Activated CD8-positive, alpha-beta T cell treated with anti-CD3 and anti-CD28 coated beads, Interleukin-2, amount 10 ng/mL, durations not matched to agents 7 days and 5 days (primary cell): ENCODE measurements at regions not wholly inside any gene's neighbourhood (a gene's known extent, or its start where the extent isn't known, plus 50 kb on each side); places are given as distances from the start of the nearest gene placed in this dataset.

Experiments used
- ATAC-seq: fragments of 150-1000 bp; cut with Tn5 transposase; one replicate; pipeline ENCODE4 v1.10.0; 2021; ENCODE audit warnings: moderate library complexity
- CTCF ChIA-PET: fragments of 350-600 bp; sonication (Branson Sonifier 250); formaldehyde crosslinking; loops from one replicate; lab custom pipeline; 2021; ENCODE audit warnings: antibody characterized with exemption; lab: Charles Lee
- POLR2A ChIA-PET: fragments of 350-600 bp; sonication (Branson Sonifier 250); formaldehyde crosslinking; loops from one replicate; lab custom pipeline; 2021; ENCODE audit warnings: antibody characterized with exemption; lab: Charles Lee
- DNase-seq: peaks from one replicate; pipeline ENCODE4 v3.0.0-alpha.2; 2020
- H3K27ac Mint-ChIP-seq: one replicate; pipeline ENCODE4 v1.8.0; 2021; ENCODE audit warnings: mild to moderate bottlenecking, mixed read lengths
- H3K27me3 Mint-ChIP-seq: one replicate; pipeline ENCODE4 v1.8.0; 2021; ENCODE audit warnings: low read depth, mixed read lengths
- H3K36me3 Mint-ChIP-seq: one replicate; pipeline ENCODE4 v1.8.0; 2021; ENCODE audit warnings: low read depth, mixed read lengths
- H3K4me1 Mint-ChIP-seq: one replicate; pipeline ENCODE4 v1.8.0; 2021; ENCODE audit warnings: low read depth, mixed read lengths
- H3K4me3 Mint-ChIP-seq: one replicate; pipeline ENCODE4 v1.8.0; 2021; ENCODE audit warnings: mild to moderate bottlenecking, mixed read lengths
- H3K9me3 Mint-ChIP-seq: one replicate; pipeline ENCODE4 v1.8.0; 2022; ENCODE audit warnings: mixed read lengths; ENCODE audit not compliant: insufficient read depth

DNA sequence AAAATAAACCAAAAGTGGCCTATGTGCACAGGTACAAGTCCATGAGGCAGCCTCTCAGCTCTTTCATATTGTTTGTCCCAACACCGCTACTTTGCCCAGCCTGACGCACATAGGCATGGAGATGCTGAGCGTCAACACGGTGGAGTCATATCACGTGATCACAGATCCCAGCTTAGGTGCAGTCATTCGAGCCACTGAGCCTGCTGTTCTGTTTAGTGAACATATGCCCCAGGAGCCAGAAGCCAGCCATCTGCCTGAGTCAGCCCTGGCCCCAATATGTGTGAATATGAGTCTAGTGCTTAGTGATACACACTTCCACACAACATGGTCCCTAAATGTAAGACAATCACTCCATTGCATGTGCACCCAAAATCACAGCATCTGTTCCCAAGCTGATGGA lies 88.2 kb upstream of the LCLAT1 start:
- Mint-ChIP-seq H3K36me3 (no peaks in the 10 kb centered on the region), H3K4me3 (no peak overlapping the region), H3K4me1 (peaks cover 30% of the 10 kb centered on the region), H3K9me3 (no peaks in the 10 kb centered on the region), H3K27ac (no peak overlapping the region), H3K27me3 (no peaks in the 10 kb centered on the region)
- DNase-seq (no peak), ATAC-seq (no peak)
- ChIA-PET POLR2A (no interaction called here), CTCF (interaction anchor here (1.6 kb wide), 1 partner anchor 353 kb away, joined by 7 read pairs; no protein-coding TSS in a partner anchor)

DNA sequence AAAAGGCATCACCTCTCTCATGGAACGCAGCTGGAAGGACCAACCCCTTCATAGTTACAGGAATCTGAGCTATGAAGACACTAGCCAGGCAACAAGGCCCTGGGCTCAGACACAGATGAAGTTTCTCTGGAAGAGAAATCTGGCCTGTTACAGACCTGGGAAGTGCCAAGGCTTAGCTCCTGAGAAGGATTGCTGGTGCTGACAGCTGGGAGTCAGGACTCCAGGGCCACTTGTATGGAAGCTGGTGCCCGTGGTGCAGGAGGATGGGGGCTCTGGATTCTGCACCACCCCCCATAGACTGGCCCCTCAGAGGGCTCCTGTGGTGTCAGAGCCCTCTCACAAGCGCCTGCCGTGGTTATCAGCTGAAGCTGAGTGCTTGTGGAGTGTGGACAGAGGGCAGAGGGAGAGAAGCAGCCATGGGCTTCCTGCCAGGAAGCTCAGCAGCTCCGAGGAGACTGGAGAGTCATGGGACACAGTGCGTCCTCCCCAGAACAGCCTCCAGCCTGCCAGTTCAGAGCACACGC lies 87.3 kb upstream of the LCLAT1 start:
- DNase-seq, result no peak
- no peaks in the 10 kb centered on the region for H3K27me3 Mint-ChIP-seq
- CTCF ChIA-PET, result interaction anchor here (0.5 to 1.6 kb wide), 2 partner anchors 106 to 352 kb away, joined by 3 to 7 read pairs; no protein-coding TSS in a partner anchor

DNA sequence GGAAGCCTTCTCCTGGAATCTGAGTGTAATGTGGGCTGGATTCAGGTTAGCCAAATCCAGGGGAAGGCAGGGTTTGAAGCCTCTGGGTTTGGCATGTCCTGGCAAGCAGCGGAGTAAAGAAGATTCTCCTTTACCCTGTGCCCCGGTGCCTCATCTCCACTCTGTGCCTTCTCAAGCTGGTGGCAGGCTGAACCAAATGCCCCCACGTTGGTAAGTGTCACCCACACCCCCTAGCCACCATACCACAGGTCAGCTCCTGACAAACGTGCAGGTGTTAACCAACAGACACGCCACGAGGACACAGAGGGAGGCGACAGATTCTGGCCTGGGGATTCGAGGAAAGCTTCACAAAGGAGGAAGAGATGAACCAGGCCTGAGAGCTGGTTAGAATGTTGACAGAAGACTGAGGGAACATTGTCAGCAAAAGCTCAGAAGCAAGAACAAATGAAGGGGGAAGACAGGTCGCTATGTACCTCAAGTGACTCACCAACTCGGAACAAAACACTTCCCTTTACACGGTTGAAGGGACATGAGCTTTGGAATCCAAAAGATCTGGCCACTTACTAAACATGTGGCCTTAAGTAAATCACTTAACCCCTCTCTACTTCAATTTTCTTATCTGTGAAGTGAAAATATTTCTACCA lies 85.2 kb upstream of the LCLAT1 start:
- Mint-ChIP-seq H3K4me3 (peak overlapping the region; percentile 17), H3K27me3 (no peaks in the 10 kb centered on the region), H3K36me3 (no peaks in the 10 kb centered on the region), H3K9me3 (no peaks in the 10 kb centered on the region), H3K4me1 (peaks cover 50% of the 10 kb centered on the region), H3K27ac (peak overlapping the region; percentile 80)
- ATAC-seq (no peak), DNase-seq (no peak)
- CTCF ChIA-PET, result interaction anchor here (0.8 to 2.4 kb wide), 12 partner anchors 10 to 197 kb away, joined by 3 to 11 read pairs (median 6); partner anchors contain the start of gene LCLAT1
- POLR2A ChIA-PET, result interaction anchor here (1.0 to 1.1 kb wide), 2 partner anchors 61 to 96 kb away, joined by 3 to 4 read pairs; no protein-coding TSS in a partner anchor

More for the DNA sequence above, 87.3 kb upstream of the LCLAT1 start:
- Mint-ChIP-seq H3K9me3 (no peaks in the 10 kb centered on the region), H3K27ac (no peak overlapping the region), H3K36me3 (no peaks in the 10 kb centered on the region), H3K4me1 (peaks cover 30% of the 10 kb centered on the region), H3K4me3 (no peak overlapping the region)
- no peak for ATAC-seq
- POLR2A ChIA-PET, result no interaction called here

DNA sequence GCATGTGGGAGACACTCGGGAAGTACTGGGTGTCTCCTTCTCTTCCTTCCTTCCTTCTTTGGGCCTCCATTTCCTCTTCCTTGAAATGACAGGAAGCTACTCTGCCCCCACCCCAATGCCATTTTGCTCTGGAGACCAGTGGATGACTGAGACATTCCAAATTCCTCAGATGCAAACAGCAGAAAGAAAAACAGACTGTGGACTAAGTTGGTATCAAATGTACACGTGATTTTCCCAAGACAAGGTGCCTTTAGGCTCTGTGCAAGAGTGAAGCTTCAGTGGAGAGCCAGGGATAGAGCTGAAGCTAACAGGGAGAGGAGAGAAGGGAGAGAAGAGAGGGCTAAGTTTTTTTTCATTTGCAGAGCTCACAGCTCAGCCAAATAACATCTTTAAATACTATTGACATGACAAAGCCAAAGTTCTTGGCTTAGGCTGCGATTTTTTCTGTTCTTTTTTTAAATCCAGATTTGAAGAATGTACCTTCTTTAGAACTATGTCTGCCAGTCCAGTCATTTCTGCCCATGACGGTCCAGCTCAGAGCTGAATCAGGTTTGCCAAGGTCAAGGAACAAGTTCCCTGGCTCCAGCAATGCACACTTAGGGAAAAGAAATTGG lies 84.5 kb upstream of the LCLAT1 start:
- Mint-ChIP-seq H3K4me3 (no peak overlapping the region), H3K9me3 (no peaks in the 10 kb centered on the region), H3K27ac (peak overlapping the region; percentile 80), H3K4me1 (peaks cover 55% of the 10 kb centered on the region), H3K27me3 (no peaks in the 10 kb centered on the region), H3K36me3 (no peaks in the 10 kb centered on the region)
- DNase-seq (no peak), ATAC-seq (no peak)
- CTCF ChIA-PET, result interaction anchor here (0.8 to 2.4 kb wide), 9 partner anchors 19 to 154 kb away, joined by 3 to 11 read pairs (median 7); partner anchors contain the start of gene LCLAT1
- POLR2A ChIA-PET, result interaction anchor here (1.0 to 1.1 kb wide), 2 partner anchors 60 to 96 kb away, joined by 3 to 4 read pairs; no protein-coding TSS in a partner anchor

DNA sequence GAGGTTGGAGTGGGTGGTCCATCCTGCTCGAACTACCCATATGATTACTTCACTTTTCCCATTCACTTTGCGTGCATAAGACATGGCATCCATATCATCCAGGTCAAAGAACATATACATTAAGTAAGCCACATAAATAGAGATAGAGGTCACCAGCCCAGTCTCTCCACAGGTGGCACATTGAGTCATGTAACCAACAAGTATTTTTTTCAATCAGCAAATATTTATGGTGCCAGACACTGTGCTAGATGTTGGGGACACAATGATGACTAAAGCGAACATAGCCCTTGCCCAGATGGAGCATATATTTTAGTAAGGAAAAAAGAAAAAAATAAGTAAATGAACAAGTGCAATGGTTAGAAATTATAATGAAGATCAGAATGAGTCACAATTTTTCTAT lies 83.6 kb upstream of the LCLAT1 start:
- DNase-seq (no peak), ATAC-seq (no peak)
- Mint-ChIP-seq H3K9me3 (no peaks in the 10 kb centered on the region), H3K4me1 (peaks cover 56% of the 10 kb centered on the region), H3K4me3 (no peak overlapping the region), H3K27me3 (no peaks in the 10 kb centered on the region), H3K27ac (no peak overlapping the region), H3K36me3 (no peaks in the 10 kb centered on the region)
- ChIA-PET POLR2A (no interaction called here), CTCF (interaction anchor here (1.0 kb wide), 1 partner anchor 18 kb away, joined by 3 read pairs; no protein-coding TSS in a partner anchor)

DNA sequence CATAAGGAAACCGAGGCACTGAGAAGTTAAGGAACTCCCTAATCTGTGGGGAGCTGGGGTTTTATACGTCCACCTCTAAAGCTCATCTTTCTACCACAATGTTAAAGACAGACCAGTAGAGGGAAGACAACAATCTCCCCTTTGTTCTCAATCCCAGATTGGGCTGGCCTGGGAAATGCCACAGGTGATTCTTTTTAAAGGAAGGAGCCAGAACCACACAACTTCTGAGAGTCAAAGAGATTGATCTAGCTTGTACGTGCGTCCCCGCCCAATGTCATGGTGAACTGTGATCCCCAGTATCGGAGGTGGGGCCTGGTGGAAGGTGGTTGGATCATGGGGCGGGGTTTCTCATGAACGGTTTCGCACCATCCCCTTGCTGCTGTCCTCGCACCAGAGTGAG lies 81.8 kb upstream of the LCLAT1 start:
- Mint-ChIP-seq H3K4me3 (no peak overlapping the region), H3K9me3 (no peaks in the 10 kb centered on the region), H3K27ac (no peak overlapping the region), H3K27me3 (no peaks in the 10 kb centered on the region), H3K4me1 (peaks cover 49% of the 10 kb centered on the region), H3K36me3 (no peaks in the 10 kb centered on the region)
- CTCF ChIA-PET, result interaction anchor here (3.4 kb wide), 1 partner anchor 126 kb away, joined by 13 read pairs; no protein-coding TSS in a partner anchor
- POLR2A ChIA-PET, result no interaction called here
- DNase-seq (no peak), ATAC-seq (no peak)

DNA sequence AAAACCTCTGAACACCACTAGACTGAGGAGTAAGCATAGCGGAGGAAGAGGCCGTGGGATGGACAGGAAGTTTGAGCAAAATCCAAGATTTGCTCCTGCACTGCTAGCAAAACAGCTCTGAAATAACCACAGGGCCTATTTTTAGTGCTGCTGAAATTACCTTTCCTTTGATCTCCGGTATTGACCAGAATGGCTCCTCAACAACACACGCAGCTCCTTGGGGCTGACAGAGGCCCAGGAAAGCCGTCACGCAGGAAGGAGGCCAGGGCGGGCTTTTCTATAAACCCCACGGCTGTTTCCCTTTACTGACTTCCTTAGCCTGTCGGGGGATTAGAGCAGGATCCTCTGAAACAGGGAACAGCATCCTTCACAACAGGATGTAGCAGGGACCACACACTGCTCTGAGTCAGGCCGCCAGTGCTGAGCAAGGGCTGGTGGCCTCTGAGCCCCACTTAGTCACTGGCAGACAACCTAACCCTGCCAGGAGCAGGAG lies 80.8 kb upstream of the LCLAT1 start:
- DNase-seq, result peak; percentile 49
- ATAC-seq, result peak; percentile 78
- Mint-ChIP-seq H3K27ac (peak overlapping the region; percentile 63), H3K27me3 (no peaks in the 10 kb centered on the region), H3K4me1 (peaks cover 42% of the 10 kb centered on the region), H3K4me3 (no peak overlapping the region), H3K9me3 (no peaks in the 10 kb centered on the region), H3K36me3 (no peaks in the 10 kb centered on the region)
- ChIA-PET CTCF (interaction anchor here (0.9 to 3.4 kb wide), 3 partner anchors 32 to 157 kb away, joined by 3 to 13 read pairs (median 4); no protein-coding TSS in a partner anchor), POLR2A (no interaction called here)

DNA sequence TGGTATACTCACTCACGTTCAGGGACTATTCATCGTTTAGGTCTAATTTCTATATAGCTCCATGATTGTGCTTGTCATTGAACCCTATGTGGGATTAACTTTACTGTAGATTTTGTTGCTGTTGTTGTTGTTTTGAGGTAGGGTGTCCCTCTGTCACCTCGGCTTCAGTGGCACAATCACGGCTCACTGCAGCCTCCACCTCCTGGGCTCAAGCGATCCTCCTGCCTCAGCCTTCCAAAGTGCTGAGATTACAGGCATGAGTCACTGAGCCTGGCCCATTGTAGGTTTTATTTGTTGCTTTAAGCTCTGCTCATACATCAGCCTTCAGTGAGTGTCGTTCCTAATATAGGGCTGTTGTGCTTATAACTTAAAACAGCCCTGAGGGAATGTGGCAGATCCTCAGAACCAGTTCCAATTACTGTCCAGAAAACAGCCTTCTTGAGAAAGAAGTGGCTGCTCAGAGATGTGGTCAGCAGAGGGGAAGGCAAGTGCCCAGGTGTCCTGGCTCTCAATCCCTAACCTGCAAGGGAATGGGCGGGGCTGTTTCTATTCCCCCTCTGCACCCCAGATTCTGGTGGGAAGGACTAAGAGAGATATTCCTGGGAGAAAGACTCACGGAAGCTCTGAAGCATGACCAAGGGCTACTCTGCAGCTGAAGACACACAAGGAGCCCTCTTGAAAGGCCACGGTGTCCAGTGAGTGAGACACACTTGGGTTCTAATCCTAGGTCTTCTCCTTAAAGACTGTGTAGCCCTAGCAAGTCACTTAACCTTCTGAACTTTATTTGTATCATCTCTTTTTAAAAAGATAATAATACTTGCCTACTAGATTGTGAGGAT lies 79.6 kb upstream of the LCLAT1 start:
- Mint-ChIP-seq H3K9me3 (no peaks in the 10 kb centered on the region), H3K4me1 (peaks cover 36% of the 10 kb centered on the region), H3K27me3 (no peaks in the 10 kb centered on the region), H3K36me3 (no peaks in the 10 kb centered on the region), H3K4me3 (no peak overlapping the region), H3K27ac (no peak overlapping the region)
- ATAC-seq, result no peak
- DNase-seq, result no peak
- ChIA-PET CTCF (interaction anchor here (1.4 to 3.4 kb wide), 2 partner anchors 128 to 158 kb away, joined by 4 to 13 read pairs; no protein-coding TSS in a partner anchor), POLR2A (interaction anchor here (0.8 kb wide), 1 partner anchor 14 kb away, joined by 3 read pairs; no protein-coding TSS in a partner anchor)

DNA sequence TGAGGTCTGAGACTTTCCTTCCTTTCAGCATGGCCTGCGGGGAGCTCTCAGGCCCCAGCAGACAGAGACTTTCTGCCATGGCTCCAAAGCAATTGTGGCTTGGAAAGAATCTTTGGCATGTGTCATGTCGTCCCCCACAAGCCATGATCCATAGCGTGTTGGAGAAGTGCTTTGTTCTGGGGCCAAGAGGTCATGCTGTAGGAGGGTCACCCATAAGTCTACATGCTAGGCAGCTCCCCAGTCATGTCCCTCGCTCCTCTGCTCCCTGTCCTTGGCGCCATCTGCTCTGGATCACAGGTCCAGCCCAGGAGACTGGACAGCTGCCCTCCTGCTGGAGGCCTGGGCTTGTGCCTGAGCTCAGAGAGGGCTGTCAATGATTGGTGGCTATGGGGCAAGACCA lies 78.8 kb upstream of the LCLAT1 start:
- Mint-ChIP-seq H3K27me3 (no peaks in the 10 kb centered on the region), H3K36me3 (no peaks in the 10 kb centered on the region), H3K4me1 (peaks cover 32% of the 10 kb centered on the region), H3K27ac (no peak overlapping the region), H3K9me3 (no peaks in the 10 kb centered on the region), H3K4me3 (no peak overlapping the region)
- ATAC-seq, result no peak
- POLR2A ChIA-PET, result interaction anchor here (0.6 to 0.8 kb wide), 2 partner anchors 13 to 1786 kb away, joined by 3 to 6 read pairs; no protein-coding TSS in a partner anchor
- CTCF ChIA-PET, result no interaction called here
- DNase-seq, result no peak

DNA sequence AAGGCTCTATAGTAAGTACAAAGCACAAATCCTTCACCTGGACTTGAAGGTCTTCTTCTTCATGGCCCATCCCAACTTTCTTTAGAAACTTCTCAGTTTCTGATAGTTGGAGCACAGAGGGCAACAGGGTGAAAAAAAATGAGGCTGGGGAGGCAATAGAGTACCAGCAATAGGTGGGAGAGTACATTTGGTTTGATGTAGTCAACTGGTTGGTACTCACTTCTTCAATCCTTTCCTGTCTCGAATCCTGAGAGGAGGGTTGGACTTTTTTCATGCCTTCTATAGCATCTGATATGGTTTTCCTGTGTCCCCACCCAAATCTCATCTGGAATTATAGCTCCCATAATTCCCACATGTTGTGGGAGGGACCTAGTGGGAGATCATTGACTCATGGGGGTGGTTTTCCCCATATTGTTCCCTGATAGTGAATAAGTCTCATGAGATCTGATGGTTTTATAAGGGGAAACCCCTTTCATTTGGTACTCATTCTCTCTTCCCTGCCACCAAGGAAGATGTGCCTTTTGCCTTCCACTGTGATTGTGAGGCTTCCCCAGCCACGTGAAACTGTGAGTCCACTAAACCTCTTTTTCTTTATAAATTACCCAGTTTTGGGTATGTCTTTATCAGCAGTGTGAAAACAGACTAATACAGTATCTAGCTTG lies 75.9 kb upstream of the LCLAT1 start:
- POLR2A ChIA-PET, result no interaction called here
- no peak for ATAC-seq

More for the DNA sequence above, 75.9 kb upstream of the LCLAT1 start:
- CTCF ChIA-PET, result interaction anchor here (0.9 to 1.3 kb wide), 2 partner anchors 10 to 60 kb away, joined by 3 to 4 read pairs; no protein-coding TSS in a partner anchor
- Mint-ChIP-seq H3K4me3 (no peak overlapping the region), H3K27me3 (no peaks in the 10 kb centered on the region), H3K27ac (no peak overlapping the region), H3K4me1 (peaks cover 20% of the 10 kb centered on the region), H3K9me3 (no peaks in the 10 kb centered on the region), H3K36me3 (no peaks in the 10 kb centered on the region)
- DNase-seq, result no peak
